ENCODE measurements at regions not wholly inside any gene's neighbourhood (a gene's known extent, or its start where the extent isn't known, plus 50 kb on each side); places are given as distances from the start of the nearest gene placed in this dataset.

- no peak overlapping the region for H3K4me3 ChIP-seq (ENCODE audit: low read depth, low read length)
- TF ChIP-seq, protein P1, sequence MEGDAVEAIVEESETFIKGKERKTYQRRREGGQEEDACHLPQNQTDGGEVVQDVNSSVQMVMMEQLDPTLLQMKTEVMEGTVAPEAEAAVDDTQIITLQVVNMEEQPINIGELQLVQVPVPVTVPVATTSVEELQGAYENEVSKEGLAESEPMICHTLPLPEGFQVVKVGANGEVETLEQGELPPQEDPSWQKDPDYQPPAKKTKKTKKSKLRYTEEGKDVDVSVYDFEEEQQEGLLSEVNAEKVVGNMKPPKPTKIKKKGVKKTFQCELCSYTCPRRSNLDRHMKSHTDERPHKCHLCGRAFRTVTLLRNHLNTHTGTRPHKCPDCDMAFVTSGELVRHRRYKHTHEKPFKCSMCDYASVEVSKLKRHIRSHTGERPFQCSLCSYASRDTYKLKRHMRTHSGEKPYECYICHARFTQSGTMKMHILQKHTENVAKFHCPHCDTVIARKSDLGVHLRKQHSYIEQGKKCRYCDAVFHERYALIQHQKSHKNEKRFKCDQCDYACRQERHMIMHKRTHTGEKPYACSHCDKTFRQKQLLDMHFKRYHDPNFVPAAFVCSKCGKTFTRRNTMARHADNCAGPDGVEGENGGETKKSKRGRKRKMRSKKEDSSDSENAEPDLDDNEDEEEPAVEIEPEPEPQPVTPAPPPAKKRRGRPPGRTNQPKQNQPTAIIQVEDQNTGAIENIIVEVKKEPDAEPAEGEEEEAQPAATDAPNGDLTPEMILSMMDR (IDR thresholded peaks at IDR 0.05; ENCODE audit: low read depth, low read length), result no peak
Observed at GRCh38 chr2:191488135-191488534, 189.8 kb upstream of the NABP1 start.

GRCh38 chr2:191489177-191489576 lies 188.8 kb upstream of the NABP1 start:
- TF ChIP-seq, protein P1 (IDR thresholded peaks at IDR 0.05; ENCODE audit: low read depth, low read length), result no peak
- no peak overlapping the region for H3K4me3 ChIP-seq (ENCODE audit: low read depth, low read length)

GRCh38 chr2:191496838-191497237 lies 181.1 kb upstream of the NABP1 start:
- no peak overlapping the region for H3K4me3 ChIP-seq (ENCODE audit: low read depth, low read length)
- TF ChIP-seq, protein P1 (IDR thresholded peaks at IDR 0.05; ENCODE audit: low read depth, low read length), result no peak

- TF ChIP-seq, protein P1 (IDR thresholded peaks at IDR 0.05; ENCODE audit: low read depth, low read length), result no peak
- no peak overlapping the region for H3K4me3 ChIP-seq (ENCODE audit: low read depth, low read length)
Observed at GRCh38 chr2:191497822-191498221, 180.1 kb upstream of the NABP1 start.

GRCh38 chr2:191499050-191499449 lies 178.9 kb upstream of the NABP1 start:
- TF ChIP-seq, protein P1 (IDR thresholded peaks at IDR 0.05; ENCODE audit: low read depth, low read length), result no peak
- no peak overlapping the region for H3K4me3 ChIP-seq (ENCODE audit: low read depth, low read length)

GRCh38 chr2:191499874-191500565 lies 177.9 kb upstream of the NABP1 start:
- TF ChIP-seq, protein P1 (IDR thresholded peaks at IDR 0.05; ENCODE audit: low read depth, low read length), result no peak
- H3K4me3 ChIP-seq (ENCODE audit: low read depth, low read length), result no peak overlapping the region

DNA sequence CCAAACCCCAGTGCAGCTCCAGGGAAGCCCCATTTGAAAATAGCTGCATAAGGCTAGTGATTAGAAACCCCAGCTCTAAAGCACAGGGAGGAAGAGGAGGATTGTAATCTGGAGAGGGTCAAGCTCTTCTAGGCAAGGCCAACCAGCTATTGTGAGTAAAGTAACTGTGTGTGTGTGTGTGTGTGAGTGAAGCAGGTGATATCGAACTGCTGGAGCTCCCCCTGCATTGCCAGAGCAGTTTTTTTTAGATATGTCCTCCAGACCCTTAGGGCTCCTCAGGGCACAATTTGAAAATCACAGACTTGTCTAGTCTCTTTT lies 177.4 kb upstream of the NABP1 start:
- no peak overlapping the region for H3K4me3 ChIP-seq (ENCODE audit: low read depth, low read length)
- TF ChIP-seq, protein P1 (IDR thresholded peaks at IDR 0.05; ENCODE audit: low read depth, low read length), result no peak
